ENCODE measurements at regions not wholly inside any gene's neighbourhood (a gene's known extent, or its start where the extent isn't known, plus 50 kb on each side); places are given as distances from the start of the nearest gene placed in this dataset.

GRCh38 chr15:37691911-37692310 is 242.5 kb upstream of the TMCO5A start:
- H3K79me2 ChIP-seq (ENCODE audit: insufficient read depth, low read length) = no peaks in the 10 kb centered on the region
- TF ChIP-seq CTCF (IDR thresholded peaks at IDR 0.05; ENCODE audit: low read length) (no peak), EZH2 (IDR thresholded peaks at IDR 0.05; ENCODE audit: borderline replicate concordance, low read length) (no peak)
- no peaks in the 10 kb centered on the region for H3K4me1 ChIP-seq (ENCODE audit: insufficient read depth, low read length, severe bottlenecking)
- no peak overlapping the region for H3K4me3 ChIP-seq (ENCODE audit: low read depth, low read length, poor library complexity, severe bottlenecking)
- H3K9ac ChIP-seq (ENCODE audit: low read length) = no peak overlapping the region
- H3K36me3 ChIP-seq (ENCODE audit: insufficient read depth, low read length) = no peaks in the 10 kb centered on the region
- no peaks in the 10 kb centered on the region for H3K9me3 ChIP-seq (ENCODE audit: low read length)
- H3F3A ChIP-seq (ENCODE audit: insufficient read depth, low read length) = no peaks in the 10 kb centered on the region
- H3K4me2 ChIP-seq (ENCODE audit: low read length) = no peak overlapping the region
- H3K9me2 ChIP-seq (ENCODE audit: low read depth, low read length) = no peaks in the 10 kb centered on the region
- no peak overlapping the region for H2AFZ ChIP-seq (ENCODE audit: low read length)
- H3K27ac ChIP-seq (ENCODE audit: low read depth, low read length, poor library complexity, severe bottlenecking) = no peak overlapping the region
- no peaks in the 10 kb centered on the region for H3K27me3 ChIP-seq (ENCODE audit: insufficient read depth, low read length)
- no peaks in the 10 kb centered on the region for H4K20me1 ChIP-seq (ENCODE audit: insufficient read depth, low read length)

GRCh38 chr15:37693926-37694325 is 240.5 kb upstream of the TMCO5A start:
- no peak overlapping the region for H3K27ac ChIP-seq (ENCODE audit: low read depth, low read length, poor library complexity, severe bottlenecking)
- H3K36me3 ChIP-seq (ENCODE audit: insufficient read depth, low read length) = no peaks in the 10 kb centered on the region
- no peaks in the 10 kb centered on the region for H3K27me3 ChIP-seq (ENCODE audit: insufficient read depth, low read length)
- no peak overlapping the region for H2AFZ ChIP-seq (ENCODE audit: low read length)
- H3K9me3 ChIP-seq (ENCODE audit: low read length) = no peaks in the 10 kb centered on the region
- no peaks in the 10 kb centered on the region for H3F3A ChIP-seq (ENCODE audit: insufficient read depth, low read length)
- H3K9me2 ChIP-seq (ENCODE audit: low read depth, low read length) = no peaks in the 10 kb centered on the region
- no peak overlapping the region for H3K4me3 ChIP-seq (ENCODE audit: low read depth, low read length, poor library complexity, severe bottlenecking)
- H3K4me1 ChIP-seq (ENCODE audit: insufficient read depth, low read length, severe bottlenecking) = no peaks in the 10 kb centered on the region
- H4K20me1 ChIP-seq (ENCODE audit: insufficient read depth, low read length) = no peaks in the 10 kb centered on the region
- no peak overlapping the region for H3K4me2 ChIP-seq (ENCODE audit: low read length)
- no peaks in the 10 kb centered on the region for H3K79me2 ChIP-seq (ENCODE audit: insufficient read depth, low read length)
- TF ChIP-seq CTCF (IDR thresholded peaks at IDR 0.05; ENCODE audit: low read length) (no peak), EZH2 (IDR thresholded peaks at IDR 0.05; ENCODE audit: borderline replicate concordance, low read length) (no peak)
- H3K9ac ChIP-seq (ENCODE audit: low read length) = no peak overlapping the region

- Histone ChIP-seq H3K4me3 (ENCODE audit: low read depth, low read length, poor library complexity, severe bottlenecking) (no peak overlapping the region), H3K9ac (ENCODE audit: low read length) (no peak overlapping the region), H3K79me2 (ENCODE audit: insufficient read depth, low read length) (no peaks in the 10 kb centered on the region), H2AFZ (ENCODE audit: low read length) (no peak overlapping the region), H3K4me1 (ENCODE audit: insufficient read depth, low read length, severe bottlenecking) (no peaks in the 10 kb centered on the region), H3K27me3 (ENCODE audit: insufficient read depth, low read length) (no peaks in the 10 kb centered on the region), H3K9me2 (ENCODE audit: low read depth, low read length) (no peaks in the 10 kb centered on the region), H3K27ac (ENCODE audit: low read depth, low read length, poor library complexity, severe bottlenecking) (no peak overlapping the region), H3K36me3 (ENCODE audit: insufficient read depth, low read length) (no peaks in the 10 kb centered on the region), H4K20me1 (ENCODE audit: insufficient read depth, low read length) (no peaks in the 10 kb centered on the region), H3K4me2 (ENCODE audit: low read length) (no peak overlapping the region), H3F3A (ENCODE audit: insufficient read depth, low read length) (no peaks in the 10 kb centered on the region), H3K9me3 (ENCODE audit: low read length) (no peaks in the 10 kb centered on the region)
- TF ChIP-seq CTCF (IDR thresholded peaks at IDR 0.05; ENCODE audit: low read length) (no peak), EZH2 (IDR thresholded peaks at IDR 0.05; ENCODE audit: borderline replicate concordance, low read length) (no peak)
Measured at GRCh38 chr15:37695719-37696118, 238.7 kb upstream of the TMCO5A start.
